B cell (primary cell): ENCODE measurements at regions not wholly inside any gene's neighbourhood (a gene's known extent, or its start where the extent isn't known, plus 50 kb on each side); places are given as distances from the start of the nearest gene placed in this dataset.

Experiments used
- CTCF ChIP-seq: fragments of 200-600 bp; IDR thresholded peaks from one replicate; pipeline ENCODE4 v1.8.0; 2022; ENCODE audit warnings: antibody characterized with exemption, mild to moderate bottlenecking
- EZH2 ChIP-seq: IDR thresholded peaks from 2 replicates; pipeline ENCODE4 v1.6.1; 2012; ENCODE audit warnings: borderline replicate concordance, low read depth, mild to moderate bottlenecking, moderate library complexity, low read length; ENCODE audit not compliant: insufficient read depth, poor library complexity, severe bottlenecking

- TF ChIP-seq CTCF (no peak), EZH2 (no peak)
Measured at GRCh38 chr2:238963971-238964328, 116.1 kb downstream of the TWIST2 start.
